Osteoblast (primary cell): ENCODE measurements at regions not wholly inside any gene's neighbourhood (a gene's known extent, or its start where the extent isn't known, plus 50 kb on each side); places are given as distances from the start of the nearest gene placed in this dataset.
A peak's percentile ranks its signal among the peaks of the same experiment; 100 is the strongest.

Experiments used
- DNase-seq: peaks from one replicate; pipeline ENCODE4 v3.0.0; 2011; ENCODE audit warnings: low spot score, mixed read lengths; ENCODE audit not compliant: insufficient read length; ENCODE audit errors: missing footprints
- H2AFZ ChIP-seq: 2 replicates; pipeline ENCODE4 v1.6.0; 2011; ENCODE audit warnings: mild to moderate bottlenecking, low read length
- H3K27ac ChIP-seq: 2 replicates; pipeline ENCODE4 v1.5.1; 2011; ENCODE audit warnings: mild to moderate bottlenecking, low read depth, low read length, moderate library complexity
- H3K27me3 ChIP-seq: 2 replicates; pipeline ENCODE4 v1.6.0; 2012; ENCODE audit warnings: mild to moderate bottlenecking, control low read depth, inconsistent platforms, low read length, moderate library complexity; ENCODE audit not compliant: insufficient read depth
- H3K36me3 ChIP-seq: 2 replicates; pipeline ENCODE4 v1.5.1; 2011; ENCODE audit warnings: mild to moderate bottlenecking, low read length, control low read depth, moderate library complexity; ENCODE audit not compliant: insufficient read depth
- H3K4me1 ChIP-seq: 2 replicates; pipeline ENCODE4 v1.5.1; 2011; ENCODE audit warnings: mild to moderate bottlenecking, low read length, control low read depth, moderate library complexity; ENCODE audit not compliant: insufficient read depth
- H3K4me2 ChIP-seq: 2 replicates; pipeline ENCODE4 v1.6.0; 2011; ENCODE audit warnings: mild to moderate bottlenecking, low read length; ENCODE audit not compliant: insufficient read depth
- H3K4me3 ChIP-seq: fragments of 200-600 bp; sonication (generic); 3 replicates; pipeline ENCODE4 v1.5.1; 2012; ENCODE audit warnings: mild to moderate bottlenecking, low read length, inconsistent platforms; ENCODE audit not compliant: insufficient read depth
- H3K79me2 ChIP-seq: 2 replicates; pipeline ENCODE4 v1.6.0; 2012; ENCODE audit warnings: mild to moderate bottlenecking, low read length, control low read depth, inconsistent platforms; ENCODE audit not compliant: insufficient read depth
- H3K9me3 ChIP-seq: 2 replicates; pipeline ENCODE4 v1.5.1; 2011; ENCODE audit warnings: low read depth, low read length, control low read depth
- H4K20me1 ChIP-seq: 2 replicates; pipeline ENCODE4 v1.6.0; 2012; ENCODE audit warnings: mild to moderate bottlenecking, low read length, control low read depth; ENCODE audit not compliant: insufficient read depth
- TF ChIP-seq, protein P1 (sequence below): IDR thresholded peaks from 2 replicates; pipeline ENCODE4 v1.5.1; 2011; ENCODE audit warnings: mild to moderate bottlenecking, low read depth, low read length, moderate library complexity; ENCODE audit errors: extremely low read depth

DNA sequence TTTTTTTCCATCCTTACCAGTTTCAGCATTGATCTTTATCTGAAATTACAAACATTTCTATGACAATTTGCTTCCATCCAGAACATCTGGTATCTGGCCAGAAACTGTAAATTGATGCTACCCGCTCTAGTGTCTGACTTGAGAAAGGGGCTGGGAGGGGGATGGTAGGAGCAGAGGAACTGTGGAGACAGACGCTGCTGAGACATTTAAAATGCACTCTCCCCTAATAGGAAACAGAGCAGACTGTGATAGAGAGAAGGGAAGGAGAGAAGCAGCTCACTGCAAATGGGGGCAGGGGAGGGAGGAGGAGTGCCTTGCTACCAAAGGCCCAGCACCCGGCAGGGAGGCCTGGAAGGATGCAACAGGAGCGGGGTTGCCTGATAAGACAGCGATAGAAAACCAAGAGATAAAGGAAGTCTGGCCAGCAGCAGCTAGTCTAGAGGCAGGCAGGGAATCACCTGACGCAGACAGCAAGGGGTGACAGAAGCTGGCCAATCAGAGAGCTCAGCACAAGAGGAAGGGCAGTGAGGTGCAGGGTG is 195.5 kb upstream of the NFIA start:
- Histone ChIP-seq H3K4me2 (no peak overlapping the region), H3K27ac (no peak overlapping the region), H3K4me3 (no peak overlapping the region), H2AFZ (no peak overlapping the region), H3K4me1 (no peaks in the 10 kb centered on the region), H3K27me3 (peaks cover 9% of the 10 kb centered on the region), H3K79me2 (no peaks in the 10 kb centered on the region), H3K36me3 (no peaks in the 10 kb centered on the region), H3K9me3 (no peaks in the 10 kb centered on the region), H4K20me1 (no peaks in the 10 kb centered on the region)
- no peak for DNase-seq
- TF ChIP-seq, protein P1, sequence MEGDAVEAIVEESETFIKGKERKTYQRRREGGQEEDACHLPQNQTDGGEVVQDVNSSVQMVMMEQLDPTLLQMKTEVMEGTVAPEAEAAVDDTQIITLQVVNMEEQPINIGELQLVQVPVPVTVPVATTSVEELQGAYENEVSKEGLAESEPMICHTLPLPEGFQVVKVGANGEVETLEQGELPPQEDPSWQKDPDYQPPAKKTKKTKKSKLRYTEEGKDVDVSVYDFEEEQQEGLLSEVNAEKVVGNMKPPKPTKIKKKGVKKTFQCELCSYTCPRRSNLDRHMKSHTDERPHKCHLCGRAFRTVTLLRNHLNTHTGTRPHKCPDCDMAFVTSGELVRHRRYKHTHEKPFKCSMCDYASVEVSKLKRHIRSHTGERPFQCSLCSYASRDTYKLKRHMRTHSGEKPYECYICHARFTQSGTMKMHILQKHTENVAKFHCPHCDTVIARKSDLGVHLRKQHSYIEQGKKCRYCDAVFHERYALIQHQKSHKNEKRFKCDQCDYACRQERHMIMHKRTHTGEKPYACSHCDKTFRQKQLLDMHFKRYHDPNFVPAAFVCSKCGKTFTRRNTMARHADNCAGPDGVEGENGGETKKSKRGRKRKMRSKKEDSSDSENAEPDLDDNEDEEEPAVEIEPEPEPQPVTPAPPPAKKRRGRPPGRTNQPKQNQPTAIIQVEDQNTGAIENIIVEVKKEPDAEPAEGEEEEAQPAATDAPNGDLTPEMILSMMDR, result no peak

DNA sequence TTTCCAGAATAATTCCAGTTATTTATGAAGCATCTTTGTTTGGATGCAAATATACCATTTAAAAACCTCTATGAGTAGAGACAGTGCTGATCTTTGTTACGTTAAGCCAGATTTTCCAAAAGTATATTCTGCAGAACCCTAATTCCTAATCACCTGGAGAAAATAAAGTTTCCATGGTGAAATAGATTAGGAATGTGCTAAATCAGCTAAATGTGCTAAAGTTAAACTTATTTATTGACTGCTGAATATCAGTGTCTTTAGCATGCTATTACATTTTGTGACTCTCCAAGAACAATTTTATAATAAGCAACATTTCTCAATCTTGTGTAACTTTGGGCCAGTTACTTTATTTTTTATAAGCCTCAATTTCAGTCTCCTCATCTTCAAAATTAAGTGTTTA is 196.3 kb upstream of the NFIA start:
- Histone ChIP-seq H3K4me1 (no peaks in the 10 kb centered on the region), H4K20me1 (no peaks in the 10 kb centered on the region), H3K27me3 (peaks cover 9% of the 10 kb centered on the region), H3K27ac (no peak overlapping the region), H3K9me3 (no peaks in the 10 kb centered on the region), H3K4me2 (no peak overlapping the region), H2AFZ (no peak overlapping the region), H3K79me2 (no peaks in the 10 kb centered on the region), H3K36me3 (no peaks in the 10 kb centered on the region), H3K4me3 (no peak overlapping the region)
- TF ChIP-seq, protein P1, result no peak
- no peak for DNase-seq

DNA sequence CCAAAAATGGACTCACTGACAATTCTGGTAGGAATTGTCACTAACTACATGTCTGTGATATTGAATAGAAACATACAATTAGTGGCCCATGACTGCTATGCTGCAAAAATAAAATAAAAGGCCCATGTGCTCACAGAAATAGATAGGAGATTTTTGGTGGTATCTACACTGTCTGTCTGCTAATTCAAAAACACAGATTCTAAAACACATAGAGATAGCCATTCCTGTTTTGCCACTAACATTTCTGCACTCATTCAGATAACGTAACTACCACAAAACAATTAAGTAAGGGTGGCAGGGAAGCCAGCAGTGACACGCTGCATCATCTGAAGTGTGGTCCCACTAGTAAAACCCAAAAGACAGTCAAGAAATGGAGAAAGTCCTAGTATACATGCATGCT is 202.2 kb upstream of the NFIA start:
- Histone ChIP-seq H3K27ac (no peak overlapping the region), H3K79me2 (no peaks in the 10 kb centered on the region), H3K9me3 (no peaks in the 10 kb centered on the region), H3K27me3 (peaks cover under 1% of the 10 kb centered on the region), H3K4me2 (no peak overlapping the region), H3K4me1 (peaks cover 3% of the 10 kb centered on the region), H4K20me1 (no peaks in the 10 kb centered on the region), H3K4me3 (no peak overlapping the region), H3K36me3 (no peaks in the 10 kb centered on the region), H2AFZ (peak overlapping the region; percentile 31)
- TF ChIP-seq, protein P1, result no peak
- no peak for DNase-seq

DNA sequence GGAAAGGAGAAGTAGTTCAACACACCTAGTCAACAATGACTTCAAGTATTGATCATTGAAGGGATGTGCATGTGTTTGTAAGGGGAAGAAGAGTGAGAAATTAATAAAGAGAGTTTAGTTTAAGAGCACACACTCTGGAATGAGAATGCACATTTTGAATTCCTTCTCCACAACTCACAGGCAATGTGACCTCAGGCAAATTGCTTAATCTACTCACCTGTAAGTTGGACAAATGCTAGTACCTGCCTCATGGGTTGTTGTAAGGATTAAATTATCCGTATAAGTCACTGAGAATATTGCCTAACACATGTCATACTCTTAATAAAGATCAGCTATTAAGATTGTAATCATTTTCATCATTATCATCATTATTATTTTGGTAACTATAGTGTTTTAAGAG is 204.0 kb upstream of the NFIA start:
- no peak overlapping the region for H3K4me2 ChIP-seq
- H3K27me3 ChIP-seq, result no peaks in the 10 kb centered on the region
- no peak overlapping the region for H2AFZ ChIP-seq
- TF ChIP-seq, protein P1, result no peak
- no peak overlapping the region for H3K27ac ChIP-seq
- H3K4me1 ChIP-seq, result peaks cover 3% of the 10 kb centered on the region
- H3K36me3 ChIP-seq, result no peaks in the 10 kb centered on the region
- H3K79me2 ChIP-seq, result no peaks in the 10 kb centered on the region
- no peak for DNase-seq
- no peak overlapping the region for H3K4me3 ChIP-seq
- H3K9me3 ChIP-seq, result no peaks in the 10 kb centered on the region
- no peaks in the 10 kb centered on the region for H4K20me1 ChIP-seq
